ENCODE measurements at regions not wholly inside any gene's neighbourhood (a gene's known extent, or its start where the extent isn't known, plus 50 kb on each side); places are given as distances from the start of the nearest gene placed in this dataset.
A peak's percentile ranks its signal among the peaks of the same experiment; 100 is the strongest.

DNA sequence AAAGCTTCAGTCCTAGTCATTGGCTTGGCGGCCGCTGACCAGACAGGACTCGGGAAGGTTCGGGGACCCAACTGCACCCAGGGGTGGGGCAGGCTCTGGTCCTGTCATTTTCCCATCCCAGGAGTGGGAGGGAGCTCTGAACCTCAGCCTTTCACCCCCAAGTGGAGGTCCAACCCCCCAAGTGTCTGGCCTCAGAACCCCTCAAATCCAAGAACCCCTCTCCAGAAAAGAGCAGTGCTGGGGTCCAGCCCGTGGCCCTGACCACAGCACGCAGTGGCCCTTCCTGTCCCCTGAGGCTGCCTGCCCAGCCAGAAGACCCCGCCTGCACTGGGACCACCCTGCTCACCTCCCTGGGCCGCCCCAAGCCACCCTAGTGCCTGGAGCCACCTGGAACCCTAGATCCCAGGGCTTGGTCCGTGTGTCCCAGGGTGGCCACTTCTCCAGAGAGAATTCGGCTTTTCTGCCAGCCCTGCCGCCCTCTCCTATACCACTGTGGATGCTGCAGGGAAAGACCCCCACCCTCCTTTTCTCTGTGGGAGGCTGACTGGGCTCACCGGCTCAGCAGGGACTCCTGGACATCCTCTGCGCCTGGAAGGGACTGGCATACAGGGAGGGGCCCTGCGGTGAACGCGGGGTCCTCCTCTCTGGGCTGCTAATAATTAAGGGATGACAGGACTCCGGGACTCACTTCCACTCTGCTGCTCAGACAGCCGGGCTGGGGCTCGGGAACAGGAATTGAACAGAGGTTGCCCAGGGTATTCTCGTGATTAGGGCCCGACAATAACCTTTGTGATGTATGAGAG, 326.9 kb upstream of the SFSWAP start:
- Mint-ChIP-seq H3K9me3 (no peaks in the 10 kb centered on the region), H3K4me3 (no peak overlapping the region), H3K4me1 (no peaks in the 10 kb centered on the region), H3K27ac (no peak overlapping the region), H3K36me3 (no peaks in the 10 kb centered on the region), H3K27me3 (ENCODE audit: low read depth) (peaks cover 41% of the 10 kb centered on the region)
- TF ChIP-seq, protein P1, sequence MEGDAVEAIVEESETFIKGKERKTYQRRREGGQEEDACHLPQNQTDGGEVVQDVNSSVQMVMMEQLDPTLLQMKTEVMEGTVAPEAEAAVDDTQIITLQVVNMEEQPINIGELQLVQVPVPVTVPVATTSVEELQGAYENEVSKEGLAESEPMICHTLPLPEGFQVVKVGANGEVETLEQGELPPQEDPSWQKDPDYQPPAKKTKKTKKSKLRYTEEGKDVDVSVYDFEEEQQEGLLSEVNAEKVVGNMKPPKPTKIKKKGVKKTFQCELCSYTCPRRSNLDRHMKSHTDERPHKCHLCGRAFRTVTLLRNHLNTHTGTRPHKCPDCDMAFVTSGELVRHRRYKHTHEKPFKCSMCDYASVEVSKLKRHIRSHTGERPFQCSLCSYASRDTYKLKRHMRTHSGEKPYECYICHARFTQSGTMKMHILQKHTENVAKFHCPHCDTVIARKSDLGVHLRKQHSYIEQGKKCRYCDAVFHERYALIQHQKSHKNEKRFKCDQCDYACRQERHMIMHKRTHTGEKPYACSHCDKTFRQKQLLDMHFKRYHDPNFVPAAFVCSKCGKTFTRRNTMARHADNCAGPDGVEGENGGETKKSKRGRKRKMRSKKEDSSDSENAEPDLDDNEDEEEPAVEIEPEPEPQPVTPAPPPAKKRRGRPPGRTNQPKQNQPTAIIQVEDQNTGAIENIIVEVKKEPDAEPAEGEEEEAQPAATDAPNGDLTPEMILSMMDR (IDR thresholded peaks at IDR 0.05; ENCODE audit: unreplicated experiment) = no peak
- DNase-seq (ENCODE audit: low spot score in 2 of 2, unreplicated experiment in 2 of 2) = peak in 1 of 2 experiments; percentile 31

GRCh38 chr12:131384544-131384855, 326.4 kb upstream of the SFSWAP start:
- TF ChIP-seq, protein P1 (IDR thresholded peaks at IDR 0.05; ENCODE audit: unreplicated experiment) = no peak
- no peak overlapping the region for H3K4me3 Mint-ChIP-seq
- H3K4me1 Mint-ChIP-seq = no peaks in the 10 kb centered on the region
- no peak overlapping the region for H3K27ac Mint-ChIP-seq
- no peaks in the 10 kb centered on the region for H3K9me3 Mint-ChIP-seq
- peak in 1 of 2 experiments; percentile 28 for DNase-seq (ENCODE audit: low spot score in 2 of 2, unreplicated experiment in 2 of 2)
- no peaks in the 10 kb centered on the region for H3K36me3 Mint-ChIP-seq
- H3K27me3 Mint-ChIP-seq (ENCODE audit: low read depth) = peaks cover 39% of the 10 kb centered on the region

DNA sequence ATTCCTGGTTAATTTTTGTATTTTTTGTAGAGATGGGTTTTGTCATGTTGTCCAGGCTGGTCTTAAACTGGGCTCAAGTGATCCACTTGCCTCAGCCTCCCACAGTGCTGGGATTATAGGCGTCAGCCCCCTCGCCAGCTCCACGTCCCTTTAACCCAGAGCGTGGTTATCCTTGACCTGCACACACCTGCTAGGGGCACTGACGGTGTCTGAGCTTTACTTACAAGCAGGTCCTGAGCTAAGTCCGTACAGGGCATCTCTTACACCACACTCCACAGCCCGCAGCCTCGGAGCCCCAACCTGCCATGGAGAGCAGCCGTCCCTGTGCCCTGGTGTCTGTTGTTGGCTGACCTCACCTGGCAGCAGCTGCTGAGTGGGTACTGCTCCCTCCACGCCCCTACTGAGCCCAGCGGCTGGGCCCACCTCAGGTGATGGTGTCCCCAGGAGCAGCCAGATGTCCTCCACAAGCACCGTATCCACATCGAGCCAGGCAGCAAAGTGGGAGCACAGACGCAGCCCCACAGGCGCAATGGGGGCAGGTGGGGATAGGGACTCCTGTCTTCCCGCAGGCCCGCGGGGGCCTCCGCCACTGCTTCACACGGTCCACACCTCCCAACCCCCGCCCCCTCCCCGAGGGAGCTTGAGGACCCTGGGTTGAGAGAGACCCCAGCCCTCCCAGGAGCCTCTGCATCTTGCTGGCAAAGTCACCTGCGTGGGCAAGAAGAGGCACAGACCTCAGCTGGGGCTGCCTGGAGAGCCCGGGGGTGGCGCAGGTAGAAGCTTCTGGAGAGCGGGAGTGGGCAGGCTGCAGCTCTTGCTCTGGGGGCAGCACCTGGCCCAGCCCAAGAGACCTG, 325.4 kb upstream of the SFSWAP start:
- TF ChIP-seq, protein P1 (IDR thresholded peaks at IDR 0.05; ENCODE audit: unreplicated experiment) = no peak
- Mint-ChIP-seq H3K9me3 (no peaks in the 10 kb centered on the region), H3K27ac (no peak overlapping the region), H3K4me3 (no peak overlapping the region), H3K36me3 (no peaks in the 10 kb centered on the region), H3K27me3 (ENCODE audit: low read depth) (peaks cover 37% of the 10 kb centered on the region), H3K4me1 (no peaks in the 10 kb centered on the region)
- DNase-seq (ENCODE audit: low spot score in 2 of 2, unreplicated experiment in 2 of 2) = no peak

DNA sequence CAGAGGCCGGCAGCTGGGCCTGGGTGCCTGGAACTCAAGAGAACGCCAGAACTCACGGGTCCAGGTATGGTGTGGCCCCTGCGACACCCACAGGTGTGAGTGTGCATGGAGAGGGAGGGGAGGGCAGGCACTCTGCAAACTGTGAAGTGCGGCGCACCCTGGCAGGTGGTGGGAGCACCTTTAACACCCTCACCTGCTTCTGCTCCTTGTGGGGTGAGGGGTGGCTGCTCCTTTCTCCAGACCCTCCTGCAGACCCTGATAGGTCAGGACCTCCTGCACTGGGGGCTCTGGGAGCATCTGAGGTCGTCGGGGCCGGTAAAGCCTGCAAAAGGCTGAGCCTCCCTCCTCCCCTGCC, 324.7 kb upstream of the SFSWAP start:
- Mint-ChIP-seq H3K4me1 (no peaks in the 10 kb centered on the region), H3K4me3 (no peak overlapping the region), H3K27ac (no peak overlapping the region)

GRCh38 chr12:131386781-131387180, 324.1 kb upstream of the SFSWAP start:
- Mint-ChIP-seq H3K4me3 (no peak overlapping the region), H3K27me3 (ENCODE audit: low read depth) (peaks cover 34% of the 10 kb centered on the region), H3K27ac (no peak overlapping the region), H3K9me3 (no peaks in the 10 kb centered on the region), H3K36me3 (no peaks in the 10 kb centered on the region), H3K4me1 (no peaks in the 10 kb centered on the region)
- TF ChIP-seq, protein P1 (IDR thresholded peaks at IDR 0.05; ENCODE audit: unreplicated experiment) = no peak
- no peak for DNase-seq (ENCODE audit: low spot score in 2 of 2, unreplicated experiment in 2 of 2)

More for the DNA sequence above, 324.7 kb upstream of the SFSWAP start:
- Mint-ChIP-seq H3K27me3 (ENCODE audit: low read depth) (peaks cover 34% of the 10 kb centered on the region), H3K9me3 (no peaks in the 10 kb centered on the region), H3K36me3 (no peaks in the 10 kb centered on the region)
- DNase-seq (ENCODE audit: low spot score in 2 of 2, unreplicated experiment in 2 of 2) = no peak
- TF ChIP-seq, protein P1 (IDR thresholded peaks at IDR 0.05; ENCODE audit: unreplicated experiment) = no peak
